HEK293T (cell line): ENCODE measurements at regions not wholly inside any gene's neighbourhood (a gene's known extent, or its start where the extent isn't known, plus 50 kb on each side); places are given as distances from the start of the nearest gene placed in this dataset.
"Not testable (repeated sequence)": the region's sequence is repeated elsewhere in the genome, so short reads cannot be mapped to it uniquely, and the experiment has no call there.

ENCODE experiments used
- CTCF ChIA-PET: fragments of 350-600 bp; formaldehyde crosslinking; extraction: SDS; loops from one replicate; lab custom pipeline; 2021; ENCODE audit warnings: antibody characterized with exemption, inconsistent platforms; lab: Yijun Ruan, JAX
- POLR2A ChIA-PET: fragments of 350-600 bp; formaldehyde crosslinking; extraction: SDS; loops from one replicate; lab custom pipeline; 2020; ENCODE audit warnings: antibody characterized with exemption, inconsistent platforms; lab: Yijun Ruan, JAX
- DNase-seq: peaks from one replicate; pipeline ENCODE4 v3.0.0; 2012; ENCODE audit warnings: mixed read lengths; ENCODE audit errors: extremely low spot score
- ARNT ChIP-seq: fragments of 450-650 bp; IDR thresholded peaks from 2 replicates; pipeline ENCODE4 v1.6.1; 2017; ENCODE audit warnings: mild to moderate bottlenecking
- BHLHE40 ChIP-seq: fragments of 450-650 bp; IDR thresholded peaks from 2 replicates; pipeline ENCODE4 v1.6.1; 2016; ENCODE audit warnings: mild to moderate bottlenecking, moderate library complexity, borderline replicate concordance
- CTBP1 ChIP-seq: fragments of 450-650 bp; IDR thresholded peaks from 2 replicates; pipeline ENCODE4 v1.6.1; 2016; ENCODE audit warnings: borderline replicate concordance
- ELF4 ChIP-seq: fragments of 450-650 bp; IDR thresholded peaks from 2 replicates; pipeline ENCODE4 v1.6.1; 2017; ENCODE audit warnings: antibody characterized with exemption
- FOXA1 ChIP-seq: fragments of 450-650 bp; IDR thresholded peaks from 2 replicates; pipeline ENCODE4 v1.6.1; 2016; ENCODE audit warnings: mild to moderate bottlenecking
- FOXK2 ChIP-seq: fragments of 450-650 bp; IDR thresholded peaks from 2 replicates; pipeline ENCODE4 v1.6.1; 2016; ENCODE audit warnings: mild to moderate bottlenecking
- FOXM1 ChIP-seq: fragments of 450-650 bp; IDR thresholded peaks from 2 replicates; pipeline ENCODE4 v1.6.1; 2017; ENCODE audit warnings: mild to moderate bottlenecking, borderline replicate concordance
- HDGF ChIP-seq: fragments of 450-650 bp; IDR thresholded peaks from 2 replicates; pipeline ENCODE4 v1.6.1; 2017; ENCODE audit warnings: antibody characterized with exemption, borderline replicate concordance
- L3MBTL2 ChIP-seq: fragments of 450-650 bp; conservative IDR thresholded peaks from 2 replicates; pipeline ENCODE4 v1.6.1; 2016; ENCODE audit warnings: mild to moderate bottlenecking
- LEF1 ChIP-seq: fragments of 450-650 bp; IDR thresholded peaks from 2 replicates; pipeline ENCODE4 v1.6.1; 2017; ENCODE audit warnings: mild to moderate bottlenecking, borderline replicate concordance
- NFRKB ChIP-seq: fragments of 450-650 bp; IDR thresholded peaks from 2 replicates; pipeline ENCODE4 v1.6.1; 2016; ENCODE audit warnings: mild to moderate bottlenecking, moderate library complexity
- PKNOX1 ChIP-seq: fragments of 450-650 bp; IDR thresholded peaks from 2 replicates; pipeline ENCODE4 v1.6.1; 2016
- SP1 ChIP-seq: fragments of 450-650 bp; IDR thresholded peaks from 2 replicates; pipeline ENCODE4 v1.6.1; 2017
- SUZ12 ChIP-seq: fragments of 450-650 bp; IDR thresholded peaks from 2 replicates; pipeline ENCODE4 v1.6.1; 2016; ENCODE audit warnings: mild to moderate bottlenecking
- TARDBP ChIP-seq: fragments of 450-650 bp; IDR thresholded peaks from 2 replicates; pipeline ENCODE4 v1.6.1; 2016
- ZNF384 ChIP-seq: fragments of 450-650 bp; IDR thresholded peaks from 2 replicates; pipeline ENCODE4 v1.6.1; 2016

DNA sequence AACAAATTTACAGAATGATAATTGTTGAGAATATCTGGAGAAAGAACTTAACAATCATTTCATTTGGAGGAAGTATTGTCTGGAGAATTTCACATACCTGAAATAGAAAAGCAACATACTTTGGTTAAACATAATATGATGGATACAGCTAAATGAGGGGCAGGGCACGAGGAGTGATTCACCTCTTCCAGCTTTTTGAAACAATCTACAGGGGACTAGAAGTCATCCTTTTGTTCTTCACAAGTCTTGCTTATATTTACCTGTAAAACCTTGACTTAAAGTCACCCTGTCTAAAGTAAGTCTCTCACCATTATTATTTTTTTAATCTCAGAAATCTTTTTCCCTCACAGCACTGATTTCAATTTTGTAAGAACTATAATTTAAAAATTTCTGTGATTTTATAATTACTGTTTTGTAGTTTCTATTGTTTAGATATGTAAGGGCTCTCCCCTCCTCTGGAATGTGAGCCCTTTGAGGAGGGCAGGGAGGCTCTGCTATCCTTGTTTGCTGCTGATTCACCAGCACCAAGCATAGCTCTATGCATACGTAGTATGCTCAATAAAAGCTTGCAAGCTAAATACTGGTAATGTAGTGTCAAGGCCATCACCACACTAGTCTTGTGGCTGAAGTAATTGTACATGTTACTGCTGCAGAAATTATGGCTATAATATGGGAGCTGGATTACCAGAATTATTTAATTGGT lies 193.9 kb upstream of the THRB start:
- DNase-seq, result no peak
- CTCF ChIA-PET, result interaction anchor here (0.6 to 1.4 kb wide), 3 partner anchors 8 to 926 kb away, joined by 3 to 8 read pairs (median 8); no protein-coding TSS in a partner anchor
- POLR2A ChIA-PET, result no interaction called here
- TF ChIP-seq L3MBTL2 (no peak), HDGF (no peak), ELF4 (no peak), SUZ12 (no peak), LEF1 (no peak), SP1 (no peak), TARDBP (no peak), FOXK2 (no peak), FOXM1 (no peak), ZNF384 (no peak), ARNT (no peak), NFRKB (no peak), PKNOX1 (no peak), BHLHE40 (no peak), FOXA1 (no peak)

GRCh38 chr3:24689353-24689752 lies 194.7 kb upstream of the THRB start:
- TF ChIP-seq PKNOX1, result peak; percentile 44
- TF ChIP-seq TARDBP, result no peak
- ChIA-PET POLR2A (no interaction called here), CTCF (interaction anchor here (0.6 to 1.4 kb wide), 3 partner anchors 9 to 507 kb away, joined by 3 to 8 read pairs (median 8); no protein-coding TSS in a partner anchor)
- DNase-seq, result no peak

- ChIA-PET CTCF (no interaction called here), POLR2A (no interaction called here)
- no peak for DNase-seq
- peak; percentile 65 for TF ChIP-seq PKNOX1
- no peak for TF ChIP-seq HDGF
- peak; percentile 61 for TF ChIP-seq L3MBTL2
- no peak for TF ChIP-seq NFRKB
- no peak for TF ChIP-seq CTBP1
- TF ChIP-seq FOXK2, result no peak
- TF ChIP-seq BHLHE40, result no peak
- TF ChIP-seq FOXA1, result no peak
- TF ChIP-seq SUZ12, result no peak
These were observed 196.1 kb upstream of the THRB start for GRCh38 chr3:24690777-24691176.

- CTCF ChIA-PET, POLR2A ChIA-PET, DNase-seq: not testable (repeated sequence)
These were observed 204.4 kb upstream of the THRB start for GRCh38 chr3:24699078-24699477.

DNA sequence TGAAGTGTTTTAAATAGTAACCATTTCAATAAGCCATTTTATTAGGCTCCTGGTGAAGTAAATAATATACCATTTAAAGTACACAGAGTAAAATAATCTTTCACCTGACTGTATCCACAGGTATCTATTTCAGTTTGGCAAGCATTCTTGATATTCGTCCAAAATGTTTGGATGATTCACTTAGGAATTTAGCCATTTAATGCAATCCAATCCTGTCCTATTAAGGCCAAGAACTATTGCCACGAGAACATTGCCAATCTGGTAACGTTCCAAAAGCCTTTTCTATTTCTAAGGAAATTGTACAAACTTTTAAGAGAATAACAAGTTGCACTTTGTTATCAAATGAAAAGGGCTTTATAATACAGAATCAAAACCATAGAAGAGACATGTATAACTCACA lies 209.8 kb upstream of the THRB start:
- no peak for DNase-seq
- POLR2A ChIA-PET, result no interaction called here
- CTCF ChIA-PET, result interaction anchor here (0.6 kb wide), 1 partner anchor 118 kb away, joined by 6 read pairs; no protein-coding TSS in a partner anchor
- TF ChIP-seq BHLHE40 (no peak), CTBP1 (no peak), NFRKB (no peak), FOXK2 (no peak)

- CTCF ChIA-PET, result interaction anchor here (1.9 kb wide), 1 partner anchor 27 kb away, joined by 4 read pairs; no protein-coding TSS in a partner anchor
- no peak for TF ChIP-seq SUZ12
- TF ChIP-seq ZNF384, result no peak
- no peak for TF ChIP-seq FOXM1
- no peak for TF ChIP-seq LEF1
- TF ChIP-seq SP1, result no peak
- no peak for TF ChIP-seq BHLHE40
- TF ChIP-seq NFRKB, result no peak
- no peak for TF ChIP-seq ARNT
- no peak for TF ChIP-seq FOXA1
- no peak for TF ChIP-seq CTBP1
- TF ChIP-seq TARDBP, result no peak
- TF ChIP-seq ELF4, result no peak
- no peak for TF ChIP-seq HDGF
- POLR2A ChIA-PET, result no interaction called here
These were observed 213.3 kb upstream of the THRB start for GRCh38 chr3:24707936-24708335.

GRCh38 chr3:24709956-24710355 lies 215.3 kb upstream of the THRB start:
- no peak for DNase-seq
- TF ChIP-seq LEF1 (no peak), SUZ12 (no peak), ZNF384 (no peak), FOXM1 (no peak), FOXK2 (no peak), ELF4 (no peak), PKNOX1 (no peak), FOXA1 (no peak), HDGF (no peak), NFRKB (no peak), BHLHE40 (no peak), SP1 (no peak), L3MBTL2 (no peak), ARNT (no peak)
- CTCF ChIA-PET, result no interaction called here
- POLR2A ChIA-PET, result no interaction called here

More at GRCh38 chr3:24707936-24708335, 213.3 kb upstream of the THRB start:
- no peak for DNase-seq
